ENCODE measurements at regions not wholly inside any gene's neighbourhood (a gene's known extent, or its start where the extent isn't known, plus 50 kb on each side); places are given as distances from the start of the nearest gene placed in this dataset.
"Not testable (repeated sequence)": the region's sequence is repeated elsewhere in the genome, so short reads cannot be mapped to it uniquely, and the experiment has no call there.

DNA sequence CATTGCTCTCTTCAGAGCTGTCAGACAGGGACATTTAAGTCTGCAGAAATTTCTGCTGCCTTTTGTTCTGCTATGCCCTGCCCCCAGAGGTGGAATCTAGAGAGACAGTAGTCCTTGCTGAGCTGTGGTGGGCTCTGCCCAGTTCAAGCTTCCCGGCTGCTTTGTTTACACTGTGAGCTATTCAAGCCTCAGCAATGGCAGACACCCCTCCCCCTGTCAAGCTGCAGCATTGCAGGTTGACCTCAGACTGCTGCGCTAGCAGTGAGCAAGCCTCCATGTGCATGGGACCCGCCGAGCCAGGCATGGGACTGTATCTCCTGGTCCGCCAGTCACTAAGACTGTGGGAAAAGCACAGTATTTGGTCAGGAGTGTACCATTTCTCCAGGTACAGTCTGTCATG lies 53.6 kb upstream of the MAPK10 start:
- DNase-seq (ENCODE audit: low read depth in 2 of 2) = not testable (repeated sequence)

DNA sequence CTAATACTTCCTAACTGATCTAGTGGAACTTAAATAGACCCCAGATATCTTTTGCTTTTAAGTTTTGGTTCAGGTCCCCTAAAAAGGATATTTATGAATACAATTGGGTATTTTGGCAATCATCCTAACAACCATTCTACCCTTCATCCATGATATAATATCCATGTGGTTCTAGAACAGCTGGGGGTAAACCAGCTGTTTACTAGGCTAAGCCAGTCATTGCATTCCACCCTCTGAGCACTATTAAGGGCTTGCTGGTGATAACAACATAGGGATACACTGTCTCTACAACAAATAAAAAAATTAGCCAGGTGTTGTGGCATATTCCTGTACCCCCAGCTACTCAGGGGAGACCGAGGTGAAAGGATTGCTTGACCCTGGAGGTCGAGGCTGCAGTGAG lies 54.8 kb upstream of the MAPK10 start:
- no peak for DNase-seq (ENCODE audit: low read depth in 2 of 2)

DNA sequence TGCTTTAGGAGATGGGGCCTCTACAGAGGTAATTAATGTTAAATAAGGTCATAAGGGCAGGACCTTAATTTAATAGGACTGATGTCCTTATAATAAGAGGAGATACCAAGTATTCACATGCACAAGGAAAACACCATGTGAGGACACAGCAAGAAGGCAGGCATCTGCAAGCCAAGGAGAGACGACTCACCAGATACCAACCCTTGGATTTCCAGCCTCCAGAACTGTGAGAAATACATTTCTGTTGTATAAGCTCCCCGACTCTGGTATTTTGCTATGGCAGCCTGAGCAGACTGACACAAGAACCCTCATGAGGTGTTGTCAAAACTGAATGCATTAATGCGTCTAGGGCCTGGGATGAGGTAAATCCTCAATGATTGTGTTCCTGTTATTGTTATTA lies 56.2 kb upstream of the MAPK10 start:
- DNase-seq (ENCODE audit: low read depth in 2 of 2) = no peak

GRCh38 chr4:86421461-86421860 lies 61.6 kb upstream of the MAPK10 start:
- no peak for DNase-seq (ENCODE audit: low read depth in 2 of 2)

DNA sequence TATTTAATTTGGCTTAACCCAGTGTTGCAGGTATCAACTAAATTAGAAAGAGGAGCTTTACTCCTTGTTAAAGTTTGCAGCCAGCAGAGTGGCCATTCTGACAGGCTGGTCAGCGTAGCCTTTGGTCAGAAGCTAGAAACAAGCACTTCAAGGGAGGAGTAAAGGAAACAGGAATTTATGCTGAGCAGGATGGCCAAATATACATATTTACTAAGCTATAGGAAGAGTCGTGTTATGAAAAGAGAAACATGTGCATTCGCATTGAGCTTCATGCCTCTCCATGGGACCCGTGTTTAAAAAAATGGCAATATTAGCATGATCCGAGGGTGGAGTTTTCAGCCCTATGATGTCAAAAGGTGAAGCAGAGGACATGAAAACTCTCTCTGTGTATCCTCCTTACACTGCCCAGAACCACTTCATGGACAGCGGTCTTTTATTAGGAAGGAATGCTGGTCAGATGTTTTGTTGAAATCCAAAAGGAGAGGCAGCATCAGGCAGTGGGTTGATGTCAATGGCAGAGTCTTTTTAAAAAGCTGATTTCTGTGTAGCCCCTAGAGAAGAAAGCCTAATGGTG lies 71.8 kb upstream of the MAPK10 start:
- no peak for DNase-seq (ENCODE audit: low read depth in 2 of 2)

- no peak for DNase-seq (ENCODE audit: low read depth in 2 of 2)
Observed at GRCh38 chr4:86432559-86433134, 72.8 kb upstream of the MAPK10 start.

- no peak for DNase-seq (ENCODE audit: low read depth in 2 of 2)
Observed at GRCh38 chr4:86439293-86439692, 79.4 kb upstream of the MAPK10 start.

DNA sequence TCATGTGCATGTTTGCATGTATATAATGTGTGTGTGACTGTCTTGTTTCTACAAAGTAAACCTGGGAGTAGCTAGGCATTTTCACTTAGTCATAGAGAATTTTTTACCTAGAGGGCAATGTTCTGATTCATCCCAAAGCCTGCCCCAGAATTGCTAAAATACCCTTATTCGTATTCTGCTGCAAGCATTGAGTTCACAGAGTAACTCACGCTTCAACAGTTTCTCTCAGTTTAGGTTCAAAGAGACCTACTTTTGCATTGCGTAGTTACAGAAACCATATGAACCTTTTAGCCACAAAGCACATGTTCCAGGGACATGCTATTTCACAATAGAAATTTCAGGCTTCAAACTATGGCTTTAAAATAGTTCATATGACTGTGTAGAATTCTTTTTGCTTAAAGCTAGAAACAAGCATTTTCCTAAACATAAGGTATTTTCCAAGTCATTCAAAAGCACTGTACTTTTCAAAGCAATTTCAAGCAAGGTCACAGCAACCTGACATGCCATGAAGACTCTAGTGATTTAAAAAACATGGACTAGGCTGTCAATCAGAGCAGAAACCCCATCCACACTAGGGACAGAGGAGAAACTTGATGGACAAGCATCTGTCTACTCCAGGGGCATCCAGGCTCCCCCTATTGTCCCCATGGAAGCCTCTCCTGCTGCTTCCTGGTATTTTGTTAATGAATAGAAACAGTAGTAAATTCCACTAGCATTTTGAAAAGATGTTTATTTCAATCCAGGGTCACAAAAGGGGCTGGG lies 81.5 kb upstream of the MAPK10 start:
- DNase-seq (ENCODE audit: low read depth in 2 of 2) = no peak

GRCh38 chr4:86442881-86443280 lies 83.0 kb upstream of the MAPK10 start:
- DNase-seq (ENCODE audit: low read depth in 2 of 2) = no peak

- no peak for DNase-seq (ENCODE audit: low read depth in 2 of 2)
Observed at GRCh38 chr4:86443495-86443894, 83.6 kb upstream of the MAPK10 start.

DNA sequence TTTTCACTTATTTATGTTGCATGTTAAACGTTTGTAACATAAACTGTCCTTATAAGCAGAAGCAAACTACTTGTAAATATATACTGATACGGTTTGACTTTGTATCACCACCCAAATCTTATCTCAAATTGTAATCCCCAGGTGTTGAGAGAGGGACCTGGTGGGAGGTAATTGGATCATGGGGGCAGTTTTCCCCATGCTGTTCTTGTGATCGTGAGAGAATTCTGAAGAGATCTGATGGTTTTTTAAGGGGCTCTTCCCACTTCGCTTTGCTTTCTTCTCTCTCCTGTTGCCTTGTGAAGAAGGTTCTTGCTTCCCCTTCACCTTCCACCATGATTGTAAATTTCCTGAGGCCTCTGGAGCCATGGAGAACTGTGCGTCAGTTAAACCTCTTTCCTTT lies 87.1 kb upstream of the MAPK10 start:
- DNase-seq (ENCODE audit: low read depth in 2 of 2) = no peak

DNA sequence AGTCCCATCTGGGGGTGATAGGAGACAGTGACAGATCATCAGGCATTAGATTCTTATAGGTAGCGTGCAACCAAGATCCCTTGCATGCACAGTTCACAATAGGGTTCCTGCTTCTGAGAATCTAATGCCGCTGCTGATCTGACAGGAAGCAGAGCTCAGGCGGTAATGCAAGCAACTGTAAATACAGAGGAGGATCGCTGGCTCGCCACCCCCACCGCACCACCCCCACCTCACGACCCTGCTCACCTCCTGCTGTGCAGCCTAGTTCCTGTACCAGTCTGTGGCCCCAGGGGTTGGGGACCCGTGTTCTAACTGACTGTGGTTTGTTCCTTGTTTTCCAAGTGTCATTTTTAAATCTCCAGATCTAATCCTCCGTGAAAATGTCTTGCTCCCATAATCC lies 89.0 kb upstream of the MAPK10 start:
- no peak for DNase-seq (ENCODE audit: low read depth in 2 of 2)

DNA sequence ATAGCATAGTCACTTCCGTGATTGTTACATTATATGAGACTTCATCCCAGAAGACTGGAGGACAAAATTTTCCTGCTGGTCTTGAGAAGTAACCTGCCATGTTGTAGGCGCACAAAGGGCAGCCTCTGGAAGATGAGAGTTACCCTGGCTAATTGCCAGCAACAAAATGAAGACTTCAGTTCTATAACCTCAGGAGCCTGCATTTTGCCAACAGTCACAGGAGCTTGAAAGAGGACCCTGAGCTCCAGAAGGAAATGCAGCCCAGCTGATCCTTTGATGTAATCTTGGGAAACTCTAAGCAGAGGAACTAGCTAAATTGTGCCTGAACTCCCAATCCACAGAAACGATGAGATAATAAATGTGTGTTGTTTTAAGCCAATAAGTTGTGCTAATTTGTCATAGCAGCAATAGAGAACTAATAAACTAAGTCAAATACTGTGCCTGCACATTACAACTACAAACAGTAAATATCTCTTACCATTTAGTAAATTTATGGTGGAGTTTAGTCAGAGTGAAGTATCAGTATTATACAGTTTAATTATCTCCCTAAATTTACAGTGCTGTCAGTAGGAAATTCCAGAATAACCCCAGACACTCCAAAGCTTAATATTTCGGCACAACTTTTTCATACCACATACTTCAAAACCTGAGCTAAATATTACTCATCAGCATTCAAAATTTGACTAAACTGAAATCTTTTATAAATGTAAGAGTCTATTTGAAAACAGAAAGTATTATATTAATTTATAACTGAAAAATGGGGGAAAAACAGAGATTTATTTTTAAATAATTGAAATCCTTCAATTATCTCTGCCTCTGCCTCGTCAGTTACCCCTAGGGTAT lies 90.1 kb upstream of the MAPK10 start:
- DNase-seq (ENCODE audit: low read depth in 2 of 2) = no peak

DNA sequence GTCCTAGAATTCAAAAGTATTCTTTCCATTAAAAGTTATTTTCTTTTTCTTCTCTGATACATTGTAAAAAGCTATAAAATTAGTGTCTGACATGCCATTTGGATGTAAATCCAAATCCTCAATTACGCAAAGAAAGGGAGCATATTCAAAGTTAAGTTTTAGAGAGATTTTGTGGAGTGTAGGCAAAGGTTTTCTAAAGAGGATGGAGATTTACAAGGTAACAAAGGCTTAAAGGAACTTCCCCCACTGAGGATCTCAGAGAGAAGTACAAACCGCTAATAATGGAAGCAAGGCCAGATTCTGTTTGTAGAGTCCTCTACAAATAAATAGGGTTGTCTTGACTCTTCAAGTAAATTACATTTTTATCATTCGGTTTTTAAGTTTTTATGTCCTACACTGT lies 91.0 kb upstream of the MAPK10 start:
- no peak for DNase-seq (ENCODE audit: low read depth in 2 of 2)

DNA sequence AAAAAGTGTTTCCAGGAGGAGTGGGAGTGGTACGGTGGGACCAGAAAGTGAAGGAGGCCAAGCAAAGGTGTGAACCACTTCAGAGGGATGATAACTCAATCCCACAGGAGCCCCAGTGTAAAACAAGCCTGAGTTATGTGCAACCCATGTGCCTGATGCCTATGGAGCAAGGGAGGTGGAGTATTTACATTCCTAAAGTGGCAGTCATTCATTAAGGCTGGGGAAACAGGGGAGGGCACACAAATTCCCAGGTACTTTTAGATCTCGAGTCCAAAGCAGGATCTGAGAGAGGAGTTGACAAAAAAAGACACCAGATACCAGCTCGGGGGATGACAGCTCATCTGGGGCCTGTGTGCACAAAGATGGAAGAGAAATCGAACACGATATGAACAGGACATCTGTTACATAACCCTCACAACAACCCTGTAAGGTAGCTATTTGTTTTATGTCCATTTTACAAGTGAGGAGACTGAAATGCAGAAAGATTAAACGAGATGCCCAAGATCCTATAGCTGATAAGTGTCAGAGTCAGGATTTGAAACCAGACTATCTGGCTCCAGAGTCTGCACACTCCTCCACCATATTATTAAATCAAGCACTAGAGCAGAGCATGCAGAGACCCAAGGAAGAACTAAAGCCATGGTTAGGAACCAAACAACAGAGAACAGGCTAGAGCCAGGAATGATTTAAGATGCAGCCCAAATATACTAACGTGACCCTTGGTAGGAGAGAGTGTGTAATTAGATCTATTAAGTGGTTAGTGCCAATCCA lies 91.9 kb upstream of the MAPK10 start:
- no peak for DNase-seq (ENCODE audit: low read depth in 2 of 2)

GRCh38 chr4:86452422-86452891 lies 92.6 kb upstream of the MAPK10 start:
- no peak for DNase-seq (ENCODE audit: low read depth in 2 of 2)

DNA sequence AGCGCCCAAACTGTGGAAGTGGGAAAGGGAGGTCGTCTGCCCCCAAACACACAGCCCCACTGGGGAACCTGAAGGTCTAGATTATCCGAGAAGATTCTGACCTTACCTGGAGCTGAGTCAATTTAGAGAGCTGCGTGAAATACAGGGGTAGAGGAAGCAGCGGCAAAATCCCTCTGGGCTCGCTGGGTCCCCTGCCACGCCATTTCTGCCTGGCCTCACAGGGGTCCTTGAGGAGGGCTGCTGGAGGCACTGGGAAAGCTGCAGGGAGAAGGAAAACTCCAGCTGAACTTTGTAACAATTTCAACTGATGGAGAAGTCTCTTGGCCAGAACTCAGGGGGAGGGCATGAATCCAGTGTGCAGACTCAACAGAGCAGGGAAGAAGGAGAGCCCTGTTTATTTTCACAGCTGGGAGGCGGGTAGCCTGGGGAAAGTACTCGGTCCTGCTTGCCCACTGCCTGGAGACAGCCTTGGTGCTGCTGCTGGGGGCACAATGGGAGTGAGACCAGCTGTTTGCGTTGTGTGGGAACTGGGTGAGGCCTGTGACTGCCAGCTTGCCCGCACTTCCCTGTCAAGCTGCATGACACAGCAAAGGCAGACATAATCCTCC lies 93.2 kb upstream of the MAPK10 start:
- DNase-seq (ENCODE audit: low read depth in 2 of 2) = no peak

GRCh38 chr4:86453611-86454072 lies 93.8 kb upstream of the MAPK10 start:
- DNase-seq (ENCODE audit: low read depth in 2 of 2) = not testable (repeated sequence)

DNA sequence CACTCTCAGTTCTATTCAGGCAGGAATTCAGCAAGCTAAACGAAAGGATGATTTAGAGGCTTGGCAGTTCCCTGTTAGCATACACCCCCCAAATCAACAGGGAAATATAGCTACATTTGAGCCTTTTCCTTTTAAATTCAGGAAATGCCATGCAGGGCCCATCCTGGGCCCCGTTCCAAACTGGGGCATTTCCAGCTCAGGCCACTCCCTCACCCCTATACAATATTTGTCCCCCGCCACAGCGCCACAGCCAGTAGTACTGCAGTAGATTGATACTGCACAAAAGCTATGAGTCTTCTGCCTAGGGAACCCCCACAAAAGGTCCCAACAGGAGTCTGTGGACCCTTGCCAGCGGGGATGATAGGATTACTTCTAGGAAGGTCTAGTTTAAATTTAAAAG lies 102.0 kb upstream of the MAPK10 start:
- DNase-seq (ENCODE audit: low read depth in 2 of 2) = no peak

DNA sequence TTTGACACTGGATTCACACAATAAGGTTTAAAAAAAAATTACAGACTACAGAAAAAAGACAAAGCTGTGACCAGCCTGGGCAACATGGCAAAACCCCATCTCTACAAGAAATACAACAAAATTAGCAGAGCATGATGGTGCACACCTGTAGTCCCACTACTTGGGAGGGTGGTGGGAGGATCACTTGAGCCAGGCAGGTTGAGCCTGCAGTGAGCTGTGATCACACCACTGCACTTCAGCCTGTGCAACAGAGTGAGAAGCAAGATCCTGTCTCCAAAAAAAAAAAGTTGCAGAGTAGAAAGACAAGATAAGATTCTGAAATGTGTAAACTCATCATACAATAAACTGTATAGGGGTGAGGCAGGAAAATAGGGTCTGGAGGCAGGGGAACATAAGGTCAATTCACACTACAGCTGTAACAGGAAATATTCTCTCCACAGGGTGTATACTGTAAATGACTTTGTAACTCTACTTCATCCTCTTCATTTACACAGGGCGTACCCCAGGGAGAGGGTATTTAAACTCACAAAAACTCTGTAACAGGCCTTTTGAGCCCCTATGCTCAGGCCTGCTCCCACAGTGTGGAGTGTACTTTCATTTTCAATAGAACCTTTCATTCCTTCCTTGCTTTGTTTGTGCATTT lies 112.6 kb upstream of the MAPK10 start:
- no peak for DNase-seq (ENCODE audit: low read depth in 2 of 2)
